Activated T-helper 1 cell treated with Interleukin-2 at 50 U/mL for 16 hours (primary cell): ENCODE measurements at regions not wholly inside any gene's neighbourhood (a gene's known extent, or its start where the extent isn't known, plus 50 kb on each side); places are given as distances from the start of the nearest gene placed in this dataset.

Experiments used
- DNase-seq: peaks from one replicate; pipeline ENCODE4 v3.0.0-alpha.2; 2020; ENCODE audit warnings: low read depth

DNA sequence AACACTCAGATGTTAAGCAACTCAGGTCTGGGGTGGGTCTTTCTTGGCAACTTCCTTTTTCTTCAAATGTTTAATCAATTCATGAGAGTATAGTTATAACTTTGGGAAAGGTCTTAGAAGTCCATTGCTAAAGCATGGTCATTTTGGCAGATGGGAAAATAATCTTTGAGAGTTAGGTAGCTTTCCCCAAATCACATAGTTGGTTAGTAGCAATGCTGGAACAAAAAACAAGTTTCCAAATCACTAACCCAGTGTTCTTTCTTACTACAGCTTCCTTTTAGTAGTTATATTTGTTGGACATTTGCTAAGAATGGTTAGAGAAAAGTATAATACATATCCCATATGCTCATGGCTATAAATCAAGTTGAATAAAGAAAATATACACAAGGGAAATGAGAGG is 185.2 kb upstream of the SLC14A2 start:
- DNase-seq, result no peak

DNA sequence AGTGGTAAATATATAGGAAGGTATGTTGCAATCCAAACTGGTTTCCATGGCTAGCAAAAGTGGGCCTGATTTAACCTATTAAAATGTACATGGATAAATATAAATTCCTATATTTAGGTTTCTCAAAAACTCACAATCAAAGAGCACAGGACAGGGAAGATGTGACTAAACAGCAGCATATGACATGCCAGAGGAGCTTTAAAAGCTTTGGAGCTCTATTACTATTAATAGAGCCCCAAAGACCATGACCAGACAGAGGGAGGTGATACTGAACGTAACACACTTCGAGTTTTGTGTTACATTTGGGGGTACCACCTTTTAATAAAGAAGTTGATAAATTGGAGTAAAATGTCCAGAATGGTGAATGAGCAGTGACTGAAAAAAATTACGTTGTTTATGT is 179.5 kb upstream of the SLC14A2 start:
- DNase-seq, result no peak

DNA sequence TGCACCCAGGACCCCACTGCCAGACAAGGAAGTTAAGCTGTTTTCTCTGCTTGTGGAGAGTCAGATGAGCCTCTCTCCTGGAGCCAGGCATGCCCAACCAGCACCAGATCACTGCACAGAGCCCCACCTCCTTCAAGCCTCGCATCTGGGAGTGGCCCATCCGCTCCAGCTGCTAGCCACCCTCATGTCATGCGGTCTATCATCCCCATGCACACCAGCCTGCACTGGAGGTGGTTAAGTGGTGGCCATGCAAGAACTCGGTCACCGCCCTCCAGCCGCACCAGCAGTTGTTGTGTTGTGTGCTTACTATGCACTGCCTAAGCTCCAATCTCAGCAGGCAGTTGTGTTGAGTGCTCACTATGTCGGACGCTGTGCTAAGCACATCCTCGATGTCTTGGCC is 177.9 kb upstream of the SLC14A2 start:
- no peak for DNase-seq

DNA sequence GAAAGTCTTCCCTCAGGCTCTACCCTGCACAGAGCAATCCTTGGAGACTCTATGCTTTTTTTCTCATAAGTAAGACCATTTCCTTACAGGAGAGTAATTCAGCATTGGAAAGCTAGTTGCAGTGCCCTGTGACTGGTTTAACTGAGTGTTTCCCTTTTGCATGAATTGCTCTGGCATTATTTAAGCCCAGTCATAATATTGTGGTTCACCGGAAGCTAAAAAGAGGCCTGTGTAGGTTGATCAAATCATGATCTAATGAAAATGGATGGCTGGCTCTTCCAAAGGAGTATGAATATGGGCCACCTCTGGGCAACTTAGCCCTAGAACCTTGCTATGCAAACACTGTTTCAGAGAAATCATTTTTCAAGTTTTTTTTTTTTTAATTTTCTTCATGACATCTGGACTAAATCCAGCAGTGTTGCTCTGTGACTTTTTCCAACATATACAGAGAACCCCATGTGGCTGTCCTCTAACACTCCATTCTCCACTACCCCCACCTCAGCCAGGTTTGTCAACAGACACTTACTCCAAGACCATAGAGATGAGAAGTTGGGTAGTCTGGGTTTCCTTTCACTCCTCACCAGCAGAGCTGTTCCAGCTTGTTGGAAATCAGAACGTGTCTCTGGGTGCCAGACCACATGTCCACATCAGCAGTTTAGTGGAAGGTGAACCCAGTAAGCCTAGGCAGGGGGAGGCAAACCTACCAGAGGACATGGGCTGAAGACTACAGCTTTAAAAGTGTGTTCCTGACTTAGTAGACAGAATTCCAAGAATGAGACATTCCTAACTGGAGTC is 175.2 kb upstream of the SLC14A2 start:
- DNase-seq, result no peak

DNA sequence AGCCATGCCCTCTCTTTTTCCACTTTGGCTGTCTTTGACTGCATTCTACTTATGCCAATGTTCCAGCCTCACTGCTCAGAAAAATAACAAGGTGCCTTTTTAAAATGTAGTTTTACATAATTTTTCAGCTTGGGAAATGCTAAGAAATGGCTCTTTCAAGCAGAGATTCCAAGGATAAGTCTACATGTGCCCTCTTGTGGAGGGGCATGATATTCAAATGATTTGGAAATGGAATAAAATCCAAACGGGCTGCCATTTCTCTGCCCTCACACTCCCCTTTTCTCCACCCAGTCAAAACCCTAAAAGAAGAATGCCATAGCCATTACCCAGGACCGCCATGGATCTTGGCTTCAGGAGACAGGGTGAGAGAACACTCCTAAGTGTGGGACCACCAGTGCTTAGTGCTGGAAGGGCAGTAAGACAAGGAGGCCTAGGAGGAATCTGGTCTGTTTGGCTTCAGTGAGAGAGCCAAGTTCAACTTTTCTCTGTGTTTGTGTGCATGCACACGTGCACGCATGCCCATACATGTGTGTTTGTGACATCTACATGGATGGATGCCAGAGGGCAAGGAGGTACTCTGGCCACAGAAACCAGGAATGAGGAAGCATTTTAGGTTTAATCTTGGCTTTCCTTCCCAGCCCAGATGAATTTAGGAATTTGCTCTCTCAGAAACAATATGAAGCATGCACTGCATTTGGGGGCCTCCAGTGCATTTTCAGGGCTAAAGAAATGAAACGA is 174.0 kb upstream of the SLC14A2 start:
- DNase-seq, result no peak

DNA sequence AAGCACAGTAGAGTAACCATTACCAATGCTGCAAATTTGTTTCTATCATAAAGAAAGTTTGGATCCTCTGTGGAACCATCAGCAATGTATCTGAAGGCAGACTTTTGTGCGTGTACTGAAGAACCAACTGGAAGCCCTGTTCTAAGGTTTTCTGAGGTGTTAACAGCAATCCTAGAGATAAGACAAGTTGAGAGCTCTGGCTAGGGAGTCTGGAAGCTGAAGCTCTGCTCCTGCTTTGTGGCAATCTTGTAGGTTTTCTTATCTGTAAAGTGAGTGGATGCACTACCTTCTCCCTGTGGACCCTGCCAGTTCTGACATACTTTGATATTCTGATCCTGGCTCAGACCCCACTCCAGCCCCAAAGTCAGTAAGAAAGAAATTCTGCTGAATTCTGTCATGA is 171.2 kb upstream of the SLC14A2 start:
- no peak for DNase-seq

DNA sequence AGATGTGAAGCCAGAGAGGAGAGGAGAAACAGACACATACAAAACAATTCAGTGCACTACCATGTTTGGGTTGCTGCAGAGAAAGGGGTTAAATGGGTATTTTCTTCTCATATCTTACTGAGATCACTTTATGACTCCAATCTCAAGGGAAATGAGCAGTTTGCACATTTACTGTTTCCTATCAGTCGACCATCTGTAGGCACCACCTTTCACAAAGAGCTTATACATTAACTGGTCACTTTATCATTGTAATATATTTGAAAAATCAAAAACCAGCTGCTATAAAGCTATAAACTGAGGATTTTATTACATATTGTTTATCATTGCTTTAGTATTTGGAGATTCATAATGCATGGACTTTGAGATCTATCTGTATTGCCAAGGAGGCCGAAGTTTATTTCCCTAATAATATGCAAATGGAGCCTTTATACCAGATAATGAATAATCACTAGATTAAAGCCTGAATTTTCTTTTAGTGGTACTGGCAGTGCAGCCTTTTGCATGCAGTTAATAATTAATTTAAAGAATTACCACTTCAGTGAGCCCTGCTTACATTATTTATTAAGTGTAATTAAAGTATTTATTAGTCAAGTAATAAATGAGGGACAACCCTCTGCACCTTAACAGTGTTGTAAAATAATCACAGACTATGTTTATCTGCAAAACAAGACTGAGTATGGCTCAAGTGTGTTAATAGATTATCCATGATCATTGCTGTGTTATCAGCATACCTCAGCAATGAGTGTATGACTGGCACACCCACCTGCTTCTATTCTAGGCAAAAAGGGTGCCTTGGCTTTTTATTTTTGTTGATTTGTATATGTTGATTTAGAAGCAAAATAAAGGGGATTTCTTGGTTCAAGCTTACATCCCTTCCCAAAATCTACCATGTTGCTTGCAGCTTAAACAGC is 167.7 kb upstream of the SLC14A2 start:
- no peak for DNase-seq

DNA sequence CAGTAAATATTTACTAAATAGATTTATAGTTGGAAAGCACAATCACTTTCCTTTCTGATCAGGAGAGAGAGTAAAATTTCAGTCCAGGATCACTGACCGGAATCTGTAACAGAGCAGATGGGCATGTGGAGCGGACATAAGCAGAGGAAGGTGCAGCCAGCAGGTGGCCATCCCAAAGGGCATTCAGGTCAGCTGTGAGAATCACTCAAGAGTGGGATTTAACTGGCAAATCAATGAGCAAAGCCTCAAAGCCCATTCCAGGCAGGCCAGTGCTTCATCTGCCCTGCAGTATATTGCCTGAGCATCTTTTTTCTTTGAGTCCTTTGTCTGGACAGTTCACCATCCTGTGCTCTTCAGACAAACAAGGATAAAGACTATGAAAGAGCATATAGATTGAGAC is 166.4 kb upstream of the SLC14A2 start:
- no peak for DNase-seq

DNA sequence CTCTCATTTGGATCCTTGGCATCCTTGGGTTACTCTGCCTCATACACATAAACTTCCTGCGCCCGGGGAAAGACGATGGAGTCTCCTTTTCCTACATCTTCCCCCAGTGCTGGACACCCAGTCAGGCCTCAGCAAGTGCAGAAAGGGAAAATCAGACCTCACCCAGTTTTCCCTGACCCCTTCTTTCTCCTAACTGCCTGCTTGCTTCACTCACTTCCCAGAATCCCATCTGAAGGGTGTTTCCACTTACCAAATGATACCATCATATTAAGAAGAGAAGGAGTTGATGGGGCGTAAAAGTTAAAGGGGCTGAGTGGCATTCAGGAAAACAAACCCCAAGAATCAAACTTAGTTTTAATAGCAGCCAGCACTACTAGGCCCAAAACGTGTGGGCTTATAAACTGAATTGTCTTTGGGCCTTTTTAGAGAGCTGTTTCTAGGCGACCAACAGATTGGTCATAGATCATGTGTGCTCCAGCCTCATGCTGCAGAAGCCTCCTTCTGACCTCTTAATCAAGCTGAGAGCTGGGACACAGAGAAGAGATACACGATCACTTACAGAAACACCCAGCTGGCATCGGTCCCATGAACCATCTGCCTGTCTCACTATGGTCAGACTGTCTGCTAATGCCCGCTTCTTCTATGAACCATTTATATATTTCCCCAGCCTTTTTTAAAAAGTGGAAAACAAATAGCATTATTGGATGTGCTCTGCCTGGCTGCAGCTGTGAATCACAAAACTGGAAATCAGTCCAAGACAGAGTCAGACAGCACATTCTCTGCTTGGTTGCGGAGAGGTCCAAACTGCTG is 165.7 kb upstream of the SLC14A2 start:
- DNase-seq, result no peak

DNA sequence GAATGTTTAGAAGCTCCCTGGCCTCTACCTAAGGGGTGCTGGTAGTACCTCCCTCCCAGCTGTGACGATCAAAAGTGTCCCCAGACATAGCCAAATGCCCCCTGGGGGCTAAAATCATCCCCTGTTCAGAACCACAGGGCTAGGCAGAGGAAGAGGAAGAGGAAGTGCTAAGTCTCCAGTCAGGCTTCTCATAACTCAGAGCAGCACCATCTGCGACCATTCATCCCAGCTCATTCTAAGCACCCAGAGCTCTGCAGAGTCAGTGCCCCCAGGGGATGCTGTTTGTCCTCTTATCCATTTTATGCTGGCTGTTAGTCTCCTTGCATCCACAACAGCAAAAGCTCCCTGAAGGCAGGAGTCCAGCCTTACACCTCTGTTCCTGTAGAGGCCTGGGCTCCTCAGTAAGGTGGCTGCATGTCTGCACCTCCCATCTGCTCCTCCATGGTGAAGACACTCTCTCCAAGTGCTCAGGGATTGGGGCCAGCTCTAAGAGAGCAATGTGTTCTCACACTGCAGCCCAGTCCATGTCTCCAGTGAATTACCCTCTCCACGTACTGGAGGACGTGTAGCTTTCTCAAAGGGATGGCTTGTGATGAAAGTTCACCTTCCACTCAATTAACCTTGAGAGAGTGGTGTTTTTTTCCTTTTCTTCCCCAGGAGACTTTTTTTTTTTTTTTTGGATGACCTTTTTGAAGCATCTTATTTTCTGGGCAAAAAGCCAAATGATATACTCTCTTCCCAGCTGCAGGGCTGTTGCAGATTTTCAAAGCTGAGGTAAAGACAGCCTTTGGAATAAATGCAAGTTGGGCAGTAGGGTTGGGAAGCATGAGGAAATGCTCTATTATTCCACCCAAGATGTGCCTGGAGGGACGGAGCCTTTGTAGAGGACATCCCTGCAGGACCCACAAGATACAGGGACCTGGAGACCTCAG is 158.9 kb upstream of the SLC14A2 start:
- no peak for DNase-seq

DNA sequence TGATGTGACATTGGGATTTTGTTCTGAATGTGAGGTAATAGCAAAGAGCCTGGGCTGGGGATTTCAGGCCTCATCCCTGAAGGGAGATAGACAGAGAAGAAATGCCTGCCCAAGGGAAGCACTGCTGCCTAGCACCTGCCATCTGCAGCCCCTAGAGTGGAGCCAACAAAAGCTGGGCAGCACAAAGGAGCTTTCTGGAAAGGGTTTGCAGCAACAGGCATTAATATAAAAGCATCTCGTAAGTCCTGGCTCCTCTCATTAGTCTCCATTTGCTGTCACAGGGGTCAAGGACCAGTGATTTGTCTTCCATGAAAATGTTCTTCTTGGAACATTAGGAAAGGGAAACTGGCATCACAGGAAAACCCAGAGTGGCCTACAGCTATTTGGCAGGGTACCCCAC is 157.2 kb upstream of the SLC14A2 start:
- DNase-seq, result no peak

DNA sequence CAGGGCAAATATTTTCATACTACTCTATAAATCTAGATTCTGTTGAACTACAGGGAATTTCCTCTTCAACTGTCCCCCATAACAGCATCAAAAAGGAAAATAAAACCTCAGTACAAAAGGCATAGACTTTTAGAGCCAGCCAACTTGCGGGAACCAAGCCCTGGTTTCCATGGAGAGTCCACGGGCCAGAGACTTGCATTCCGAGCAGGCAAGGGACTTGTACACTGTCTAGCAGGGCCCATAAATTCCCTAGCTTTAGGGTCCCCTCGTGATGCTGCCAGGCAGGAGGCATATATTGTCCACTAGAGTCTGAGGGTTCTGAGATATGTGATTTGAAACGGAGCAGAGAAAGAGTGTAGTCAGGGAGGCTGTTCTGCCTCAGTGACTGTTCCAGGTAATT is 153.1 kb upstream of the SLC14A2 start:
- DNase-seq, result no peak

DNA sequence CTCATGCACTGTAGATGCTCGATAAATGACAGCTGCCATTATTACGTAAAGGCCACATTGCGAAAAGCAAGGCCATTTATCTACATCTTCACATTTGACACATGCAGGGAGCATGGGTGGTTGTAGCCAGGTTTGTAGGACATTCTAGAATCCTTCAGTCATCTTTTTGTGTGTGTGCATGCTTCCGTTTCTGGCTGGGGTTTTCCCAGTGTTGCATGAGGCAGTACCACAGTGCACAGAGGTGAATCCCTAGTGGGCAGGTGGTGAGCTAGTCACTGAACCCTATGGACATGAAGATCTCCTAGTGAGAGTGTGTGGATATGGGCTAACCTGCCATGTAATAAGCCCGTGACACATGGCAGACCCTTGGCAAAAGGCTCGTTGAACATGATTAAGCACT is 151.8 kb upstream of the SLC14A2 start:
- DNase-seq, result no peak

DNA sequence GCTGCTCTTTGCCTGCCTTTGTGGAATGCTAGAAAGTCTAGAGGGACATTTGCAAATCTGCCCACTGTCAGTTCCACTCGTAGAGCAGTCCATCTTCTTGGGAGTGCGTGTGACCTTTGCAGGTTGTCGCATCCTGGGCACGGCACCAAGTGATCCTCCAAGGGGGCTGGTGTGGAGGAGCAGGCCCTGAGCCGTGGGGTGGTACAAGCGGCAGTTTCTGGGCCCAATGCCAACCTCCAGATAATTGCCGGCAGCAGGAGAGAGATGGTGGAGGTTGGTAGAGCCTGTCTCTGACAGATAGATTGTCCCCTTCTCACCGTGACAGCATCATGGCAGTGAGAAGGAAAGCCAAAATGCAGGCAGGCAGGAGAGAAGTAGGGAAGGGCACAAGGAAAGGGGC is 150.7 kb upstream of the SLC14A2 start:
- no peak for DNase-seq

DNA sequence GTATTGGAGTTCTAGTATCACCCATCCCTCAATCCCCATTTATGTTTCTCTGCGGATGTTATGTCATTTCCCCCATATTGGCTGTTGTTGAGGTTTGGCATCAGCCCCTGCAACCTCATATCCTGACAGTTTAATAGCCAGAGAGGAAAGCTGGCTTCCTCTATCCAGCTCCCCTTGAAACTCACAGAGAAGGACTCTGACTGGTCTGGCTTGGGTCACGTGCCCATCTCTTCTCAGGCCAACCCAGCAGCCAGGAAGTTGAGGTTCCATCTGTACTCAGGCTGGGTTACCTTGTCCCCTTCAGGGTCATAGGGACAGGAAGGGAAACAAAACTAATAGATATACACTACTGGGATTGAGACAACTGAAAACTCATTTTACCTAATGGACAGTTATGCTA is 148.0 kb upstream of the SLC14A2 start:
- no peak for DNase-seq

DNA sequence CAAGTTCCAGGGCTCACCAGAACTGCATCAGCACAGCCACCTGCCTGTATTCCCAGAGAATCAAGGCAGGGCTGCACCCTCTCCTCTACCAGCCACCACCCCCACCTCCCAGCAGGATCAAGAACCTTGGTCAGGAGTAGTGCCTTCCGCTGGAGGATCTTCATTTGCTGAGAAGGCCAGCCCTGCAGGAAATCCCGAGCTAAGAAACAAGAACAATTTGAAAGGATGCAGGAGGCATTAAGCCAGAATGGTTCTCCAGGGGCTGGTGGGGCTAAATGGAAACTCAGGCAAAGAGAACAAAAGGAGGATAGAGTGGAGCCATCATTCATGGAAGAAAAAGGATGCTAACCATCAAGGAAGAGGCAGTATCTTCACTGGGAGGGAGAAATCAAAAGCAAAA is 147.3 kb upstream of the SLC14A2 start:
- DNase-seq, result no peak

DNA sequence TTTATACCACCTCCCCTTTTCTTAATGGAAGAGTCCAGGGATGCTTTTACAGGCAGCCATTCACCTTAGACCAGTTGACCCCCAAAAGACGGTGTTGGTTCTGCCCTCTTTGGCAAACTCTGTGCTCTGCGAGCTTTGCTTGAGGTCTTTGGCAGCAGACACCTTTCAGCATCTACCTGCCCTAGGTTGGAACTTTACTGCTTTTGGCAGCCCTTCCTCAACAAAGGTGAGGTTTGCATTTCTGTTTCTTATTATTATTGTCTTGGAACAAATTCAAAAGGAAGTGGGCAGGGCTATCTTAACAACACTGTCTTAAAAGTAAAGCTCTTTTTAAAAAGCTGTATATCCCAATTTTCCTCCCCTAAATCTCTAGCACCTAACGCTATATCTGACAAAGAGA is 136.4 kb upstream of the SLC14A2 start:
- DNase-seq, result no peak

DNA sequence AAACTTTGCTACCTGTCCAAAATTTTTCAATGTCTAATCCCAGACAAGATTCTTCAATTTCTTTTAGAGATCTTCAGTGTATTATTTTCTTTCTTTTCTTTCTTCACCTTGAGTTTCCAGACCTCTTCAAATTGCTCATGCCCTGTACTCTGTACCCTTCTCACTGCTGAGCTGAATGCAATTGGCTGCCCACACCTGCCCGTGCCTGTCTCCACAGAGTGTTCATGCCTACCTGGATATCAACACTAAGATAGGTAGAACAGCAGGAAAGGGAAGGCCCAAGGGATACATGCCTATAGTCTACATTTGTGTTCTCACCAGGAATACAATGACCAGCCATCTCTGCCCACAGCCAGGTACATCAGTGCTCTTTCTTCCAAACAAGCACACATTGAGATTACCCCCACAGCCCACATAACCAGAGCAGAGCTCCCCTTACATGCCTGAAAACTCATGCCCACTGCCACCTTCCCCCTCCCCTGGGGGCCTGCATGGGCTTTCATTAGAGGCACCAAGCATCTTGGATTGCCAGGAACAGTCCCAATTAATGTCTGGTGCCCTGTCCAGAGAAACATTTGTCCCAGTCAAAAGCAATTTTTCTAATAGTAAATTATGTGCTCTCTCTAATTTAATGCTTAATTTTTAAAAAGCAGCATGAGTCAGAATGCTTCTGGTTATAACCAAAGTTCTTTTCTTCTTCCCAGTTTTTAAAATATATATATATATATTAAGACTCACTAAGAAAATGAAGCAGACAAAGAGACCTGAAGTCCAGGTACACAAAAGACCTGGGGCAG is 134.9 kb upstream of the SLC14A2 start:
- DNase-seq, result no peak

DNA sequence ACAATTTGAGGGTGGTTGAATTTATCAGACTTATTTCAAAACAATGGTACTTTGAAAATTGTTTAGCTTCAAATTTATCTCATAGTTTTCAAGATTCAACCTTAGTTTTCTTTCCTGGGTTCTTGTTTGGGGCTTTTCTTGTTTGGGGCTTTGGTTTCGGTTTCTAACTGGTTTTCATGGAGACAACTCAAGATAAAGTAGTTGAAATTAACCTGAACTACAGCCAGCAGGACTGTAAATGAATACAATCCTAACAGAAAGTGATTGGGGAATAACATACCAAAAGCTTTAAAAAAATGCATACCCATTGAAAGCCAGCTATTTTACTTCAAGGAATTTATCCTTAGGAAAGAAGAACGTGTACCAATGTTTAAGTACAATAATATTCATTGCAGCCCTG is 133.5 kb upstream of the SLC14A2 start:
- no peak for DNase-seq

DNA sequence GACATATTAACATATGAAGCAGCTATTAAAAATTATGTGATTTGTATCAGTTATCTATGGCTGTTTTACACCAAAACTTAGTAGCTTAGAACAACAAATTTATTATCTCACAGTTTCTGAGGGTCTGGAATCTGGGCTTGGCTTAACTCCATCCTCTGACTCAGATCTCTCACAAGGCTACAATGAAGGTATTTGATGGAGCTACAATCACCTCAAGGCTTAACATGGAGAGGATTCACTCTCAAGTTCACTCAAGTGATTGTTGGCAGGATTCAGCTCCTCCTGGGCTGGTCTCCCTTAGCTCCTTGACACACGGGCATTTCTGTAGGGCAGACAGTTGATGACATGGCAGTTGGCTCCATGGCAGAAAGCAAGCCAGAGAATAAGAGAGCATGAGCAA is 133.0 kb upstream of the SLC14A2 start:
- no peak for DNase-seq
